Neural cell (in vitro differentiated cells): ENCODE measurements at regions not wholly inside any gene's neighbourhood (a gene's known extent, or its start where the extent isn't known, plus 50 kb on each side); places are given as distances from the start of the nearest gene placed in this dataset.

ENCODE experiments used
- H2AFZ ChIP-seq: fragments of 200-600, 300-800 bp; sonication (generic), shearing (Covaris generic); 2 replicates; pipeline ENCODE4 v1.6.0; 2014; ENCODE audit warnings: low read depth, mild to moderate bottlenecking, antibody characterized with exemption, low read length, moderate library complexity
- H3F3A ChIP-seq: fragments of 200-600 bp; shearing (Covaris generic); 2 replicates; pipeline ENCODE4 v1.6.1; 2016; ENCODE audit warnings: mild to moderate bottlenecking, moderate library complexity, mixed read lengths, antibody characterized with exemption, low read length; ENCODE audit not compliant: insufficient read depth, poor library complexity, severe bottlenecking
- H3K27ac ChIP-seq: fragments of 200-600, 300-800 bp; sonication (generic), shearing (Covaris generic); 2 replicates; pipeline ENCODE4 v1.5.1; 2014; ENCODE audit warnings: mild to moderate bottlenecking, low read length, moderate library complexity
- H3K27me3 ChIP-seq: fragments of 300-800, 200-600 bp; sonication (generic), shearing (Covaris generic); 2 replicates; pipeline ENCODE4 v1.6.0; 2014; ENCODE audit warnings: mild to moderate bottlenecking, low read depth, low read length, moderate library complexity; ENCODE audit not compliant: insufficient read depth
- H3K36me3 ChIP-seq: fragments of 300-800, 200-600 bp; sonication (generic), shearing (Covaris generic); 2 replicates; pipeline ENCODE4 v1.5.1; 2014; ENCODE audit warnings: mild to moderate bottlenecking, antibody characterized with exemption, low read length, moderate library complexity; ENCODE audit not compliant: insufficient read depth
- H3K4me2 ChIP-seq: fragments of 300-800, 200-600 bp; sonication (generic), shearing (Covaris generic); 2 replicates; pipeline ENCODE4 v1.6.0; 2014; ENCODE audit warnings: mild to moderate bottlenecking, low read length
- H3K4me3 ChIP-seq: fragments of 300-800, 200-600 bp; sonication (generic), shearing (Covaris generic); 2 replicates; pipeline ENCODE4 v1.5.1; 2014; ENCODE audit warnings: mild to moderate bottlenecking, low read length, moderate library complexity
- H3K79me2 ChIP-seq: fragments of 200-600 bp; shearing (Covaris generic); replicated peaks from 2 replicates; pipeline ENCODE4 v1.6.0; 2014; ENCODE audit warnings: mild to moderate bottlenecking, low read length, moderate library complexity; ENCODE audit not compliant: insufficient read depth
- H3K9ac ChIP-seq: fragments of 300-800, 200-600 bp; sonication (generic), shearing (Covaris generic); 2 replicates; pipeline ENCODE4 v1.6.1; 2016; ENCODE audit warnings: mild to moderate bottlenecking, low read length, mixed read lengths
- H3K9me2 ChIP-seq: fragments of 200-600 bp; shearing (Covaris generic); 2 replicates; pipeline ENCODE4 v1.6.1; 2016; ENCODE audit warnings: mild to moderate bottlenecking, low read length, mixed read lengths; ENCODE audit not compliant: insufficient read depth
- H3K9me3 ChIP-seq: fragments of 200-600, 300-800 bp; sonication (generic), shearing (Covaris generic); 2 replicates; pipeline ENCODE4 v1.6.1; 2016; ENCODE audit warnings: mild to moderate bottlenecking, mixed run types, low read length, moderate library complexity, mixed read lengths
- H4K20me1 ChIP-seq: fragments of 200-600 bp; shearing (Covaris generic); 2 replicates; pipeline ENCODE4 v1.6.1; 2016; ENCODE audit warnings: mild to moderate bottlenecking, mixed run types; ENCODE audit not compliant: insufficient read depth
- EP300 ChIP-seq: fragments of 450-650 bp; conservative IDR thresholded peaks from 2 replicates; pipeline ENCODE4 v1.6.1; 2014; ENCODE audit warnings: antibody characterized with exemption, mild to moderate bottlenecking, moderate library complexity; ENCODE audit not compliant: poor library complexity, severe bottlenecking
- EZH2 ChIP-seq: fragments of 200-600, 300-800 bp; shearing (Covaris generic), sonication (generic); IDR thresholded peaks from 2 replicates; pipeline ENCODE4 v1.6.1; 2014; ENCODE audit warnings: antibody characterized with exemption, low read length, borderline replicate concordance, mild to moderate bottlenecking; ENCODE audit not compliant: insufficient read depth, poor library complexity, severe bottlenecking
- MXI1 ChIP-seq: fragments of 450-650 bp; conservative IDR thresholded peaks from 2 replicates; pipeline ENCODE4 v1.6.1; 2014; ENCODE audit warnings: antibody characterized with exemption, mild to moderate bottlenecking; ENCODE audit not compliant: poor library complexity, severe bottlenecking
- POLR2AphosphoS5 ChIP-seq: IDR thresholded peaks from 2 replicates; pipeline ENCODE4 v1.6.1; 2012
- RAD21 ChIP-seq: fragments of 450-650 bp; conservative IDR thresholded peaks from 2 replicates; pipeline ENCODE4 v1.6.1; 2014; ENCODE audit warnings: antibody characterized with exemption, mild to moderate bottlenecking, moderate library complexity
- SMC3 ChIP-seq: fragments of 450-650 bp; conservative IDR thresholded peaks from 2 replicates; pipeline ENCODE4 v1.6.1; 2014; ENCODE audit warnings: antibody characterized with exemption, mild to moderate bottlenecking, moderate library complexity; ENCODE audit not compliant: poor library complexity
- TAF1 ChIP-seq: IDR thresholded peaks from 2 replicates; pipeline ENCODE4 v1.6.1; 2012; ENCODE audit warnings: low read depth
- TF ChIP-seq, protein P1 (sequence below): IDR thresholded peaks from 2 replicates; pipeline ENCODE4 v1.6.1; 2012; ENCODE audit warnings: borderline replicate concordance
- TF ChIP-seq, protein P2 (sequence below): fragments of 450-650 bp; IDR thresholded peaks from 2 replicates; pipeline ENCODE4 v1.5.1; 2014; ENCODE audit warnings: antibody characterized with exemption, mild to moderate bottlenecking, moderate library complexity; ENCODE audit not compliant: poor library complexity, severe bottlenecking

DNA sequence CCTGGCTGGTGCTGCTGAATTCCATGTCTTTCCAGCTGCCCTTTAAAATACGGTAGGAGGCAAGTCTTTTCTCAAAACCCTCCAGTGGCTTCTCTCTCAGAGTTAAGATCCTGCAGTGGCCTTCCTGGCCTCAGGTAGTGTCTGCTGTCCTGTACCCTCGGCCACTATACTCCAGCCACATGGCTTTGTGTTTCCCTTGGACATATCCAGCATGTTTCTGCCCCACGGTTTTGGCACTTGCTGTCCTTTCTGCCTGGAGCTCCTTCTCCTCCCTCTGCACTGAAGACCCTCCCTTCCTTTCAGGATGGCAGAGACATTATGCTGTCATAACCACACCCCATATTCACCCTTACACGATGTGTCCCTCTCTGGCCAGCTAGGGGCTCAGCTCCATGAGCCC, 76.5 kb upstream of the B3GAT1 start:
- Histone ChIP-seq H3K9me2 (no peaks in the 10 kb centered on the region), H3K79me2 (no peaks in the 10 kb centered on the region), H3K4me3 (no peak overlapping the region), H3K9me3 (no peaks in the 10 kb centered on the region), H3F3A (no peaks in the 10 kb centered on the region), H2AFZ (no peak overlapping the region), H3K27me3 (no peaks in the 10 kb centered on the region), H3K27ac (no peak overlapping the region), H3K4me2 (no peak overlapping the region), H3K36me3 (no peaks in the 10 kb centered on the region), H3K9ac (no peak overlapping the region), H4K20me1 (no peaks in the 10 kb centered on the region)
- TF ChIP-seq TAF1, result no peak

DNA sequence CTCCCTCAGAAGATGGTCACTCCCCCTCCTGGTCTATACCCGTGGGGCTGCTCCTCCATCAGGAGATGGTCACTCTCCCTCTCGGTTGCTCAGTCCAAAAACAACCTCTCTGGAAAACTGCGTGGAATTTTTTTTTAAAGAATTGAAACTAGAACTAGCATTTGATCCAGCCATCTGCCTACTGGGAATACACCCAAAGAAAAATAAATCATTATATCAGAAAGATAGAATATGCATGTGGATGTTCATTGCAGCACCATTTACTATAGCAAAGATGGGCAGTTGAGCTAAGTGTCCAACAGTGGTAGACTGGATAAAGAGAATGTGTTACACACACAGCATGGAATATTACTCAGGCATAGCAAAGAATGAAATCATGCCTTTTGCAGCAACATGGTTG, 75.7 kb upstream of the B3GAT1 start:
- no peaks in the 10 kb centered on the region for H4K20me1 ChIP-seq
- H3K36me3 ChIP-seq, result no peaks in the 10 kb centered on the region
- no peaks in the 10 kb centered on the region for H3F3A ChIP-seq
- TF ChIP-seq SMC3 (no peak), TAF1 (no peak), RAD21 (no peak), POLR2AphosphoS5 (no peak), EZH2 (no peak), EP300 (no peak), MXI1 (no peak)
- TF ChIP-seq, protein P1, sequence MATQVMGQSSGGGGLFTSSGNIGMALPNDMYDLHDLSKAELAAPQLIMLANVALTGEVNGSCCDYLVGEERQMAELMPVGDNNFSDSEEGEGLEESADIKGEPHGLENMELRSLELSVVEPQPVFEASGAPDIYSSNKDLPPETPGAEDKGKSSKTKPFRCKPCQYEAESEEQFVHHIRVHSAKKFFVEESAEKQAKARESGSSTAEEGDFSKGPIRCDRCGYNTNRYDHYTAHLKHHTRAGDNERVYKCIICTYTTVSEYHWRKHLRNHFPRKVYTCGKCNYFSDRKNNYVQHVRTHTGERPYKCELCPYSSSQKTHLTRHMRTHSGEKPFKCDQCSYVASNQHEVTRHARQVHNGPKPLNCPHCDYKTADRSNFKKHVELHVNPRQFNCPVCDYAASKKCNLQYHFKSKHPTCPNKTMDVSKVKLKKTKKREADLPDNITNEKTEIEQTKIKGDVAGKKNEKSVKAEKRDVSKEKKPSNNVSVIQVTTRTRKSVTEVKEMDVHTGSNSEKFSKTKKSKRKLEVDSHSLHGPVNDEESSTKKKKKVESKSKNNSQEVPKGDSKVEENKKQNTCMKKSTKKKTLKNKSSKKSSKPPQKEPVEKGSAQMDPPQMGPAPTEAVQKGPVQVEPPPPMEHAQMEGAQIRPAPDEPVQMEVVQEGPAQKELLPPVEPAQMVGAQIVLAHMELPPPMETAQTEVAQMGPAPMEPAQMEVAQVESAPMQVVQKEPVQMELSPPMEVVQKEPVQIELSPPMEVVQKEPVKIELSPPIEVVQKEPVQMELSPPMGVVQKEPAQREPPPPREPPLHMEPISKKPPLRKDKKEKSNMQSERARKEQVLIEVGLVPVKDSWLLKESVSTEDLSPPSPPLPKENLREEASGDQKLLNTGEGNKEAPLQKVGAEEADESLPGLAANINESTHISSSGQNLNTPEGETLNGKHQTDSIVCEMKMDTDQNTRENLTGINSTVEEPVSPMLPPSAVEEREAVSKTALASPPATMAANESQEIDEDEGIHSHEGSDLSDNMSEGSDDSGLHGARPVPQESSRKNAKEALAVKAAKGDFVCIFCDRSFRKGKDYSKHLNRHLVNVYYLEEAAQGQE, result no peak
- TF ChIP-seq, protein P2, sequence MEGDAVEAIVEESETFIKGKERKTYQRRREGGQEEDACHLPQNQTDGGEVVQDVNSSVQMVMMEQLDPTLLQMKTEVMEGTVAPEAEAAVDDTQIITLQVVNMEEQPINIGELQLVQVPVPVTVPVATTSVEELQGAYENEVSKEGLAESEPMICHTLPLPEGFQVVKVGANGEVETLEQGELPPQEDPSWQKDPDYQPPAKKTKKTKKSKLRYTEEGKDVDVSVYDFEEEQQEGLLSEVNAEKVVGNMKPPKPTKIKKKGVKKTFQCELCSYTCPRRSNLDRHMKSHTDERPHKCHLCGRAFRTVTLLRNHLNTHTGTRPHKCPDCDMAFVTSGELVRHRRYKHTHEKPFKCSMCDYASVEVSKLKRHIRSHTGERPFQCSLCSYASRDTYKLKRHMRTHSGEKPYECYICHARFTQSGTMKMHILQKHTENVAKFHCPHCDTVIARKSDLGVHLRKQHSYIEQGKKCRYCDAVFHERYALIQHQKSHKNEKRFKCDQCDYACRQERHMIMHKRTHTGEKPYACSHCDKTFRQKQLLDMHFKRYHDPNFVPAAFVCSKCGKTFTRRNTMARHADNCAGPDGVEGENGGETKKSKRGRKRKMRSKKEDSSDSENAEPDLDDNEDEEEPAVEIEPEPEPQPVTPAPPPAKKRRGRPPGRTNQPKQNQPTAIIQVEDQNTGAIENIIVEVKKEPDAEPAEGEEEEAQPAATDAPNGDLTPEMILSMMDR, result no peak
- no peaks in the 10 kb centered on the region for H3K27me3 ChIP-seq
- H3K9me2 ChIP-seq, result no peaks in the 10 kb centered on the region
- H3K27ac ChIP-seq, result no peak overlapping the region
- no peaks in the 10 kb centered on the region for H3K79me2 ChIP-seq
- no peak overlapping the region for H3K9ac ChIP-seq
- H2AFZ ChIP-seq, result no peak overlapping the region
- H3K4me2 ChIP-seq, result no peak overlapping the region
- no peak overlapping the region for H3K4me3 ChIP-seq
- no peaks in the 10 kb centered on the region for H3K9me3 ChIP-seq

GRCh38 chr11:134486704-134487103, 74.7 kb upstream of the B3GAT1 start:
- no peak overlapping the region for H2AFZ ChIP-seq
- no peak overlapping the region for H3K4me2 ChIP-seq
- H3F3A ChIP-seq, result no peaks in the 10 kb centered on the region
- no peak overlapping the region for H3K4me3 ChIP-seq
- no peak for TF ChIP-seq MXI1
- no peak for TF ChIP-seq EP300
- TF ChIP-seq, protein P2, result no peak
- H3K9me2 ChIP-seq, result no peaks in the 10 kb centered on the region
- no peaks in the 10 kb centered on the region for H3K9me3 ChIP-seq
- H3K27ac ChIP-seq, result no peak overlapping the region
- H3K9ac ChIP-seq, result no peak overlapping the region
- H3K79me2 ChIP-seq, result no peaks in the 10 kb centered on the region
- H3K36me3 ChIP-seq, result no peaks in the 10 kb centered on the region
- H3K27me3 ChIP-seq, result no peaks in the 10 kb centered on the region
- H4K20me1 ChIP-seq, result no peaks in the 10 kb centered on the region
